H1 (cell line): ENCODE measurements at regions not wholly inside any gene's neighbourhood (a gene's known extent, or its start where the extent isn't known, plus 50 kb on each side); places are given as distances from the start of the nearest gene placed in this dataset.

Source experiments
- CTCF ChIA-PET: fragments of 300-600 bp; sonication (Branson Sonifier 250); formaldehyde crosslinking; loops from one replicate; lab custom pipeline; 2021; ENCODE audit not compliant: partially characterized antibody; lab: Charles Lee
- POLR2A ChIA-PET: fragments of 300-600 bp; sonication (Branson Sonifier 250); formaldehyde crosslinking; loops from one replicate; lab custom pipeline; 2021; ENCODE audit warnings: inconsistent platforms; ENCODE audit not compliant: partially characterized antibody; lab: Charles Lee
- DNase-seq, 2 experiments: peaks; one replicate each; pipeline versions ENCODE4 v3.0.0 to v3.0.0-alpha.2; 2010 to 2022; ENCODE audit warnings: low spot score in 2 of 2, low read depth in 1 of 2, mixed read lengths in 1 of 2
- FAIRE-seq: peaks from 2 replicates; lab custom pipeline; 2011; peaks lifted over from hg19 to GRCh38; lab: Jason Lieb, UNC
- H2AFZ ChIP-seq: 2 replicates; pipeline ENCODE4 v1.8.1; 2012; ENCODE audit warnings: low read length, inconsistent platforms
- H2AK5ac ChIP-seq: 2 replicates; pipeline ENCODE4 v1.6.1; 2013; ENCODE audit warnings: low read depth, low read length
- H2BK120ac ChIP-seq: replicated peaks from 2 replicates; pipeline ENCODE3; 2013; ENCODE audit warnings: low read depth, low read length, inconsistent platforms
- H2BK12ac ChIP-seq: 2 replicates; pipeline ENCODE4 v1.6.1; 2013; ENCODE audit warnings: low read depth, low read length
- H2BK15ac ChIP-seq: 2 replicates; pipeline ENCODE4 v1.6.1; 2013; ENCODE audit warnings: low read length
- H2BK20ac ChIP-seq: 2 replicates; pipeline ENCODE4 v1.6.1; 2013; ENCODE audit warnings: low read length
- H2BK5ac ChIP-seq: 2 replicates; pipeline ENCODE4 v1.6.1; 2013; ENCODE audit warnings: low read depth, low read length
- H3K14ac ChIP-seq: 2 replicates; pipeline ENCODE4 v1.6.1; 2013; ENCODE audit warnings: inconsistent platforms; ENCODE audit not compliant: insufficient read length
- H3K18ac ChIP-seq: 2 replicates; pipeline ENCODE4 v1.6.1; 2013; ENCODE audit warnings: low read length; ENCODE audit errors: extremely low read depth
- H3K23ac ChIP-seq: 2 replicates; pipeline ENCODE4 v1.6.1; 2013; ENCODE audit warnings: inconsistent platforms; ENCODE audit not compliant: insufficient read length
- H3K23me2 ChIP-seq: 2 replicates; pipeline ENCODE4 v1.6.1; 2013; ENCODE audit warnings: low read depth, low read length
- H3K27ac ChIP-seq: 2 replicates; pipeline ENCODE4 v1.6.1; 2011; ENCODE audit warnings: low read depth, low read length, inconsistent platforms
- H3K27me3 ChIP-seq, 4 experiments: replicated peaks in 1 of 4; 1 replicate in 1 of 4; 2 replicates in 3 of 4; pipeline versions ENCODE4 v1.6.1 to v1.8.1; 2011 to 2013; ENCODE audit warnings: low read length in 3 of 4, mild to moderate bottlenecking in 3 of 4, inconsistent platforms in 2 of 4, mixed read lengths in 2 of 4, moderate library complexity in 1 of 4; ENCODE audit not compliant: control insufficient read depth in 3 of 4, insufficient read depth in 3 of 4; ENCODE audit errors: extremely low read depth in 1 of 4
- H3K36me3 ChIP-seq, 4 experiments: 2 replicates each; pipeline versions ENCODE4 v1.6.1 to v1.8.1; 2011 to 2013; ENCODE audit warnings: mild to moderate bottlenecking in 4 of 4, low read length in 3 of 4, moderate library complexity in 2 of 4, control low read depth in 1 of 4, inconsistent platforms in 1 of 4; ENCODE audit not compliant: insufficient read depth in 4 of 4, control insufficient read depth in 2 of 4
- H3K4ac ChIP-seq: replicated peaks from 2 replicates; pipeline ENCODE3; 2013; ENCODE audit warnings: low read length, low read depth, mixed read lengths, inconsistent platforms; ENCODE audit not compliant: insufficient read length
- H3K4me1 ChIP-seq, 4 experiments: replicated peaks in 1 of 4; 1 replicate in 1 of 4; 2 replicates in 3 of 4; pipeline versions ENCODE4 v1.6.1 to v1.8.1; 2011 to 2013; ENCODE audit warnings: low read length in 3 of 4, inconsistent platforms in 2 of 4, mixed read lengths in 1 of 4; ENCODE audit not compliant: insufficient read depth in 4 of 4, control insufficient read depth in 3 of 4
- H3K4me2 ChIP-seq, 2 experiments: 2 replicates each; pipeline versions ENCODE4 v1.6.1 to v1.8.1; 2011 to 2013; ENCODE audit warnings: low read depth in 2 of 2, low read length in 2 of 2, control low read depth in 1 of 2, inconsistent platforms in 1 of 2, mild to moderate bottlenecking in 1 of 2; ENCODE audit not compliant: insufficient read depth in 1 of 2
- H3K4me3 ChIP-seq, 4 experiments: fragments of 200-600, 300-600 bp in 1 of 4; sonication (generic), shearing (Covaris generic), sonication (Bioruptor Twin) in 1 of 4; 2 replicates each; pipeline versions ENCODE4 v1.5.1 to v1.8.1; 2011 to 2016; ENCODE audit warnings: low read length in 4 of 4, low read depth in 3 of 4, control low read depth in 2 of 4, inconsistent platforms in 2 of 4, mild to moderate bottlenecking in 2 of 4, mixed read lengths in 1 of 4, moderate library complexity in 1 of 4; ENCODE audit not compliant: insufficient read depth in 2 of 4; ENCODE audit errors: extremely low read depth in 1 of 4
- H3K56ac ChIP-seq: replicated peaks from 2 replicates; pipeline ENCODE3; 2013; ENCODE audit warnings: low read depth, mild to moderate bottlenecking, mixed read lengths, low read length, inconsistent platforms; ENCODE audit not compliant: insufficient read length
- H3K79me1 ChIP-seq: 2 replicates; pipeline ENCODE4 v1.6.1; 2013; ENCODE audit warnings: low read depth, low read length, control low read depth
- H3K79me2 ChIP-seq, 2 experiments: 2 replicates each; pipeline versions ENCODE4 v1.6.1 to v1.8.1; 2012 to 2013; ENCODE audit warnings: low read length in 2 of 2, mild to moderate bottlenecking in 2 of 2, inconsistent platforms in 1 of 2; ENCODE audit not compliant: insufficient read depth in 2 of 2, control insufficient read depth in 1 of 2
- H3K9ac ChIP-seq, 4 experiments: replicated peaks in 1 of 4; 1 replicate in 1 of 4; 2 replicates in 3 of 4; pipeline versions ENCODE4 v1.6.1 to v1.8.1; 2011 to 2013; ENCODE audit warnings: low read depth in 3 of 4, low read length in 3 of 4, control low read depth in 2 of 4, mild to moderate bottlenecking in 2 of 4, moderate library complexity in 2 of 4, inconsistent platforms in 1 of 4; ENCODE audit errors: extremely low read depth in 1 of 4
- H3K9me3 ChIP-seq, 2 experiments: 2 replicates each; pipeline versions ENCODE4 v1.6.1 to v1.8.1; 2012 to 2013; ENCODE audit warnings: mild to moderate bottlenecking in 2 of 2, moderate library complexity in 2 of 2, control low read depth in 1 of 2, inconsistent platforms in 1 of 2, low read depth in 1 of 2, low read length in 1 of 2, mixed read lengths in 1 of 2; ENCODE audit not compliant: insufficient read depth in 2 of 2
- H4K20me1 ChIP-seq, 2 experiments: replicated peaks in 1 of 2; 2 replicates each; pipeline versions ENCODE3 to v1.8.1; 2011 to 2013; ENCODE audit warnings: inconsistent platforms in 2 of 2, low read length in 2 of 2, mild to moderate bottlenecking in 1 of 2; ENCODE audit not compliant: insufficient read depth in 2 of 2, control insufficient read depth in 1 of 2
- H4K5ac ChIP-seq: 2 replicates; pipeline ENCODE4 v1.6.1; 2013; ENCODE audit warnings: low read length, low read depth, mixed read lengths, inconsistent platforms; ENCODE audit not compliant: insufficient read length
- H4K8ac ChIP-seq: 2 replicates; pipeline ENCODE4 v1.8.0; 2013; ENCODE audit warnings: mild to moderate bottlenecking, moderate library complexity, low read length, inconsistent platforms; ENCODE audit not compliant: insufficient read depth; ENCODE audit errors: extremely low read depth
- H4K91ac ChIP-seq: replicated peaks from 2 replicates; pipeline ENCODE3; 2013; ENCODE audit warnings: low read length, mixed read lengths, inconsistent platforms; ENCODE audit not compliant: insufficient read length
- BACH1 ChIP-seq: IDR thresholded peaks from 2 replicates; pipeline ENCODE4 v1.6.1; 2012; ENCODE audit warnings: low read length, improper control_type of control experiment
- JUND ChIP-seq: IDR thresholded peaks from 2 replicates; pipeline ENCODE4 v1.6.1; 2011; ENCODE audit warnings: mild to moderate bottlenecking, improper control_type of control experiment, low read length
- MAFK ChIP-seq: IDR thresholded peaks from 2 replicates; pipeline ENCODE4 v1.6.1; 2012; ENCODE audit warnings: low read depth, mild to moderate bottlenecking, improper control_type of control experiment, low read length
- SAP30 ChIP-seq: fragments of 300-600 bp; sonication (generic); IDR thresholded peaks from 2 replicates; pipeline ENCODE4 v1.7.1; 2012; ENCODE audit warnings: low read length, moderate library complexity, mild to moderate bottlenecking, inconsistent platforms; ENCODE audit not compliant: insufficient read depth, insufficient replicate concordance
- WGBS, 2 experiments: shearing (Covaris generic) in 1 of 2; methylation state at CpG; one replicate each; pipeline versions ENCODE4 v1.1.6 to v1.1.7; 2013 to 2015; ENCODE audit warnings: low lambda C conversion rate in 2 of 2, mixed read lengths in 2 of 2, inconsistent platforms in 1 of 2, low coverage in 1 of 2, missing lambda C conversion rate in 1 of 2; ENCODE audit not compliant: insufficient replicate concordance in 2 of 2, insufficient coverage in 1 of 2, insufficient read length in 1 of 2; ENCODE audit errors: extremely low coverage in 1 of 2, missing lambda C conversion rate in 1 of 2; 5-methylcytosine and 5-hydroxymethylcytosine counted together

GRCh38 chr3:159872374-159873109, 116.1 kb upstream of the IL12A start:
- Histone ChIP-seq H2AK5ac (no peak overlapping the region), H3K27ac (no peak overlapping the region), H2BK5ac (no peak overlapping the region), H4K8ac (no peak overlapping the region), H3K36me3 (peaks cover 0 to under 1% (median 0%) of the 10 kb centered on the region in 4 experiments; a peak in 1 of 8 replicates), H4K20me1 (no peaks in the 10 kb centered on the region), H2AFZ (no peak overlapping the region), H3K4me3 (no peak overlapping the region), H3K9ac (no peak overlapping the region), H2BK15ac (no peak overlapping the region), H4K91ac (no peak overlapping the region), H3K4ac (no peak overlapping the region), H3K4me2 (no peak overlapping the region), H2BK20ac (no peak overlapping the region), H3K9me3 (no peaks in the 10 kb centered on the region), H3K23me2 (no peaks in the 10 kb centered on the region), H4K5ac (no peak overlapping the region), H3K18ac (no peak overlapping the region), H2BK120ac (no peak overlapping the region), H3K27me3 (peaks cover 0 to 1% (median 0%) of the 10 kb centered on the region in 4 experiments; a peak in 1 of 7 replicates), H3K23ac (no peak overlapping the region), H2BK12ac (no peak overlapping the region), H3K79me1 (no peaks in the 10 kb centered on the region; the same call in 1 of the 2 replicates), H3K14ac (no peak overlapping the region), H3K56ac (no peak overlapping the region), H3K4me1 (peaks cover 0 to 7% (median 3%) of the 10 kb centered on the region in 4 experiments; a peak in 3 of 7 replicates), H3K79me2 (no peaks in the 10 kb centered on the region)
- POLR2A ChIA-PET = interaction anchor here (1.0 kb wide), 1 partner anchor 8 kb away, joined by 4 read pairs; no protein-coding TSS in a partner anchor
- FAIRE-seq (no peak), DNase-seq (no peak)
- 0 out of 2 replicates have a peak, but pooled peaks have one; percentile 25 for TF ChIP-seq MAFK
- TF ChIP-seq SAP30 = no peak
- TF ChIP-seq JUND = no peak
- TF ChIP-seq BACH1 = peak; percentile 77
- CTCF ChIA-PET = interaction anchor here (1.4 to 3.2 kb wide), 6 partner anchors 9 to 116 kb away, joined by 3 to 17 read pairs (median 7); partner anchors contain the start of gene IL12A
- WGBS, 2 experiments = 77% methylated on average over 3 of the region's 3 CpGs; no CpG with 5 or more reads in 1 of the 2 experiments
